AG09319 (cell line): ENCODE measurements at regions not wholly inside any gene's neighbourhood (a gene's known extent, or its start where the extent isn't known, plus 50 kb on each side); places are given as distances from the start of the nearest gene placed in this dataset.

Experiments used
- DNase-seq: peaks from one replicate; pipeline ENCODE4 v3.0.0-alpha.2; 2010; ENCODE audit warnings: low read depth; ENCODE audit errors: extremely low read depth
- TF ChIP-seq, protein P1 (sequence below): IDR thresholded peaks from 2 replicates; pipeline ENCODE4 v1.5.1; 2011; ENCODE audit warnings: low read depth, mild to moderate bottlenecking, inconsistent platforms, low read length, moderate library complexity

DNA sequence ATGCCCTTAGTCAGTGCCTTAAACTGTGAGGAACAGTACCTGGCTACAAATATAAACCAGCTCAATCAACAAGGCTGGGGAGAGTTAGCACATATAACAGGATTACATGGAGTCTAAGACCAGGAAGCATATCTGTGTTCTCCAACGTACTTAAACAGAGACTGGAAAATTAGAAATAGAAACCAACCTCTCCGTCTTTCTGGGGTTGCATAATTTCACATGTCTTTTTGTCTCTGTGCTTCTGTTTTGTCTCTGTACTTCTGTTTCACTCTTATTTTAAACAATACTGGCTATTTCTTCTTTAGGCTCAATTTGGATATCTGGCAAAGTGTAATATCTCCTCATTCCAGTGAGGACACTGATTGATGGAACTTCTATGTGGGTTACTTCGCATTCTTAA, 749.0 kb upstream of the ZEB2 start:
- TF ChIP-seq, protein P1, sequence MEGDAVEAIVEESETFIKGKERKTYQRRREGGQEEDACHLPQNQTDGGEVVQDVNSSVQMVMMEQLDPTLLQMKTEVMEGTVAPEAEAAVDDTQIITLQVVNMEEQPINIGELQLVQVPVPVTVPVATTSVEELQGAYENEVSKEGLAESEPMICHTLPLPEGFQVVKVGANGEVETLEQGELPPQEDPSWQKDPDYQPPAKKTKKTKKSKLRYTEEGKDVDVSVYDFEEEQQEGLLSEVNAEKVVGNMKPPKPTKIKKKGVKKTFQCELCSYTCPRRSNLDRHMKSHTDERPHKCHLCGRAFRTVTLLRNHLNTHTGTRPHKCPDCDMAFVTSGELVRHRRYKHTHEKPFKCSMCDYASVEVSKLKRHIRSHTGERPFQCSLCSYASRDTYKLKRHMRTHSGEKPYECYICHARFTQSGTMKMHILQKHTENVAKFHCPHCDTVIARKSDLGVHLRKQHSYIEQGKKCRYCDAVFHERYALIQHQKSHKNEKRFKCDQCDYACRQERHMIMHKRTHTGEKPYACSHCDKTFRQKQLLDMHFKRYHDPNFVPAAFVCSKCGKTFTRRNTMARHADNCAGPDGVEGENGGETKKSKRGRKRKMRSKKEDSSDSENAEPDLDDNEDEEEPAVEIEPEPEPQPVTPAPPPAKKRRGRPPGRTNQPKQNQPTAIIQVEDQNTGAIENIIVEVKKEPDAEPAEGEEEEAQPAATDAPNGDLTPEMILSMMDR, result no peak
- no peak for DNase-seq

DNA sequence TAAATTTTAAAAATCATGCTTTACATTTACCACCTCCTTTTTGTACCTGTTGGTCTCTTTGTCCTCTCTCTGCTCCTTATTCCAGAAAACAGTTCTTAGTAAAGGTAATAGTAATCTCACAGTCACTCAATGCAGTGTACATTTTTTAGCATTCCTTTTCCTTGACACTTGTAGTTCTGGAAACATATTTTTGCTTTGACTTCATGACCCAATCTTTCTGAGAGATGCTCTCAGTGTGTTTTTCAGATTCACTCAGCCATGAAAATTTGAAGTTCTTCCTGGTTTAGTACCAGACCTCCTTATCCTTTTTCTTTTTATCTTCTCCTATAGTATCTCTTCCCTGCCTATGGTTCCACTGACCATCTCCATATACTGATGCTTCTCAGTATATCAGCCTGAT, 747.5 kb upstream of the ZEB2 start:
- TF ChIP-seq, protein P1, result no peak
- no peak for DNase-seq

DNA sequence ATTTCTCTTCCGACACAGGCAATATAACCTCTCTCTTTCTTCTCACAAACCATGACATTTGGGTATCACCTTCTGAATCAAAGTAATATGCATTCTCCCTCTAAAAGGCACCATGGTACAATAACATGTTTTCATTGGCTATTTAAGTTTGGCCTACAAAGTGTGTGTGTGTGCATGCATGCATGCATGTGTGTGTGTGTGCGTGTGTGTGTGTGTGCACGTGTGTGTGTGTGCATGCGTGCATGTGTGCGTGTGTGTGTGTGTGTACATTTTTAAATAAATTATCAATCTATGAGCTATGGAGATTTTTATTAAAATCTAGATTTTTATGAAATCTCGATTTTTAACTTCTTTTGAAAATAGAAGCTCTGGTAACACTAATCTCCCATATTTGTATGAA, 745.3 kb upstream of the ZEB2 start:
- TF ChIP-seq, protein P1, result no peak

DNA sequence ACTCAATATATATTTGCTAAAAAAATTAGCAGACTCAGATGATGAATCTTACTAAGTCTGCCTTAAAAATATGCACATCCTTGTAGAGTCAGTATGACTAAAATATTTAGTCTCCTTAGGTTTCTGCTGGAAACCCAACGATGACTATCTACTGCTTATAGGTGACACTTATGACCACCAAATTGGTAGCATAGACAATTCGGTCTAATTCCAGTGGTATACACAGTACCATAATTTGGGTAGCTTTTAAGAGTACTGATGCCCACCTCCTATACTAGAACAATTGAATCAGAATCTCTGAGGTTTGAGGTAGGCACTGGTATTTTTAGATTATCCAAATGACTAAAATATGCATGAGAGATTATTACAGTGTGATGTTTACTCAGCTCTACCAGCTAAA, 740.8 kb upstream of the ZEB2 start:
- no peak for DNase-seq
- TF ChIP-seq, protein P1, result no peak

More for the DNA sequence above, 745.3 kb upstream of the ZEB2 start:
- DNase-seq, result no peak

DNA sequence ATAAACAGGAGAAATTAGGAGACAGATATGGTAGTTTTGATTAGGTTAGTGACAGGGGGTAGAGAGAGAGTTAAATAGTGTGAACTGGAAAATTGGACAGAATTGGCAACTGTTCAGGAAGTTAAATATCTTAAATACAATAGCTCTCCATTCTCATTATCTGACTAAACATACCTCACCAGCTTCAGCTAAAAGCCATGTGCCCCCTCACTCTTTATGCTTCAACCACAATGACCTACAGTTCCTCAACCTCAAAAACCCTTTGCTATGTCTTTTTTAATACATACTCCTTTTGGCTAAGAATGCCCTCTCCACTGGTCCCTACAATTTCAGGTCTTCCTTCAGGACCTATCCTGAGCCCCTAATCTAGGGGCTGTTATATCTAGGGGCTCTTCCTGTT, 740.2 kb upstream of the ZEB2 start:
- no peak for DNase-seq

DNA sequence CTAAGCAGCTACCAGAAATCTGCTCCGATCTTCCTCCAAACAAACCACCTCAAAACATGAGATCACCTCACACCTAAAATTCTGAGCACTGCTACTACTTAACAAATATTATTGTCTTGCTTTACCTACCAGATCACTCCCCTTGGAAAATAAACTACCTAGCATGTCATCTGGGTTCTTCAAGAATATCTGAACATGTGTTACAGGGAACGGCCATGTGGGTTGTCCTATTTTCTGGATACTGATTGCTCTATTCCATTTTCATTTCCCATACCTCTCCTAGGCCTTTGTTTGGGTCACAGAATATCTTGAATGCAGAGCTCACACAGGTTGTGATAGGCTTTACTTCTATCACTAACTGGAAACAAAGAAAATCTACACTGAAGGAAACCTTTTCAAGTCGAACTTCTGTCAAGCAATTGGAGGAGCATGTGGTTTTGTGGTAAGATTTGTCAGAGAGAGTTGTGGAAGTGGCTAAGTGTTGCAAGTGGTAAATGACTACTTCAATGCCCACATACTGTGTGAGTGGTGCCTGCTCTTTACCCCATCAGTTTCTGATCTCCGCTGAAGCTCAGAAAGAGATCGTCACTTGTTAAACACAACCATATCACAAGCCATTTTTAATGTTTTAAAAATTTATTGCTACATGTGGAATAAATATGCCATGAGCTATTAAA, 739.1 kb upstream of the ZEB2 start:
- DNase-seq, result no peak
- TF ChIP-seq, protein P1, result no peak

More for the DNA sequence above, 740.2 kb upstream of the ZEB2 start:
- TF ChIP-seq, protein P1, result no peak

DNA sequence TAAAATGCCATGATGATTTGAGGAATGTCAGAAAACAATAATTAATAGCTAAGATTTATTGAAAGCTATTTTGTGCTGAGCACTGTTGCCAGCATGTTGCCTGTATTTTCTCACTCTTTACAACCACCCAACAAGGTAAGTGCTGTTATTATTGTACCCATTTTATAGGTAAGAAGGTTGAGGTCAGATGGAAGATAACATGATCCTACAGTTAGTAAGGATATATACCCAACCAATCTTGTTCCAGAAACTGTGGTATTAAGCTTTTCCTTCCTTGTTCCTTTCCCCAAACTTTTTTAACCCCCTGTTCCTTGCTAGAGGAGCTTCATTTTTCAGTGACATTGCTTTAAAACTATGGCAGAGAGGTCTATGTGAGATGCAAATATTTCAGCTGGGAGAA, 738.0 kb upstream of the ZEB2 start:
- TF ChIP-seq, protein P1, result no peak
- no peak for DNase-seq
